Astrocyte of the spinal cord (primary cell): ENCODE measurements at regions not wholly inside any gene's neighbourhood (a gene's known extent, or its start where the extent isn't known, plus 50 kb on each side); places are given as distances from the start of the nearest gene placed in this dataset.
A peak's percentile ranks its signal among the peaks of the same experiment; 100 is the strongest.

Source experiments
- DNase-seq: peaks from one replicate; pipeline ENCODE4 v3.0.0; 2011; ENCODE audit warnings: low read depth, low spot score
- H3K4me3 ChIP-seq: 2 replicates; pipeline ENCODE4 v1.5.1; 2011; ENCODE audit warnings: low read depth, mild to moderate bottlenecking, low read length, moderate library complexity
- in situ Hi-C: cut with HindIII; loops from 2 replicates; pipeline ENCODE4 v1.10.0; 2017; ENCODE audit warnings: low sequenced_read_pairs
- TF ChIP-seq, protein P1 (sequence below): IDR thresholded peaks from 2 replicates; pipeline ENCODE4 v1.5.1; 2012; ENCODE audit warnings: low read depth, mild to moderate bottlenecking, low read length, inconsistent platforms

- in situ Hi-C loops: no loop called here
These were observed 193.4 kb downstream of the ZNF621 start for GRCh38 chr3:40718209-40718608.

GRCh38 chr3:40718681-40719080 lies 193.9 kb downstream of the ZNF621 start:
- TF ChIP-seq, protein P1, sequence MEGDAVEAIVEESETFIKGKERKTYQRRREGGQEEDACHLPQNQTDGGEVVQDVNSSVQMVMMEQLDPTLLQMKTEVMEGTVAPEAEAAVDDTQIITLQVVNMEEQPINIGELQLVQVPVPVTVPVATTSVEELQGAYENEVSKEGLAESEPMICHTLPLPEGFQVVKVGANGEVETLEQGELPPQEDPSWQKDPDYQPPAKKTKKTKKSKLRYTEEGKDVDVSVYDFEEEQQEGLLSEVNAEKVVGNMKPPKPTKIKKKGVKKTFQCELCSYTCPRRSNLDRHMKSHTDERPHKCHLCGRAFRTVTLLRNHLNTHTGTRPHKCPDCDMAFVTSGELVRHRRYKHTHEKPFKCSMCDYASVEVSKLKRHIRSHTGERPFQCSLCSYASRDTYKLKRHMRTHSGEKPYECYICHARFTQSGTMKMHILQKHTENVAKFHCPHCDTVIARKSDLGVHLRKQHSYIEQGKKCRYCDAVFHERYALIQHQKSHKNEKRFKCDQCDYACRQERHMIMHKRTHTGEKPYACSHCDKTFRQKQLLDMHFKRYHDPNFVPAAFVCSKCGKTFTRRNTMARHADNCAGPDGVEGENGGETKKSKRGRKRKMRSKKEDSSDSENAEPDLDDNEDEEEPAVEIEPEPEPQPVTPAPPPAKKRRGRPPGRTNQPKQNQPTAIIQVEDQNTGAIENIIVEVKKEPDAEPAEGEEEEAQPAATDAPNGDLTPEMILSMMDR: no peak
- in situ Hi-C loops: no loop called here
- no peak for DNase-seq
- no peak overlapping the region for H3K4me3 ChIP-seq

More at GRCh38 chr3:40718209-40718608, 193.4 kb downstream of the ZNF621 start:
- no peak for DNase-seq
- TF ChIP-seq, protein P1: no peak
- no peak overlapping the region for H3K4me3 ChIP-seq

DNA sequence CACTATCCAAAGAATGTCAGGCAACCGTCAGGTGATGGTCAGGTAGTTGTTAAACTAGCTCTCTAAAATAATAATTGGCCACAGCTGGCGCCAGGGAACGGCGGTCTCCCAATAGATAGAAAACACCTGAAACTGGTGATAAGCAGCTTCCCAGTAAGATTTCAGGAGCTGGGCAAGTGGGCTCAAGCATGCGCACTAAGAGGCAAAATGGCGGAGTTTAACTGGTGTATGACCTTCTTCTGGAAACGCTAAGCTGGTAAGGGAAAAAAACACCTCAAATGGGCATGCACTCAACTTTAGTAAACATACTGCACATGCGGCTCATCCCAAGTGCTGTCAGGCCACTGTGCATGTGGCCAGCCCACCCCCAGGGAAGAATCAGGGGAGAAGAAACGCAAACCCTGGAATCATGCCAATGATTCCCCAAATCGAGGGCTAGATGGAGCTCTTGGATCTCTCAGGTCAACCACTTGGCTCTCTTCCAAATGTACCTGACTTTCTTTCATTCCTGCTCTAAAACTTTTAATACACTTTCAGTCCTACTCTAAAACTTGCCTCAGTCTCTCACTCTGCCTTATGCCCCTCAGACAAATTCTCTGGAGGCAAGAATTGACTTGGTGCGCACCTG lies 195.0 kb downstream of the ZNF621 start:
- H3K4me3 ChIP-seq: no peak overlapping the region
- DNase-seq: no peak
- TF ChIP-seq, protein P1: peak; percentile 10
- in situ Hi-C loops: no loop called here

GRCh38 chr3:40720341-40720740 lies 195.6 kb downstream of the ZNF621 start:
- in situ Hi-C loops: no loop called here
- TF ChIP-seq, protein P1: no peak
- no peak overlapping the region for H3K4me3 ChIP-seq
- DNase-seq: no peak

- in situ Hi-C loops: no loop called here
- no peak for DNase-seq
- TF ChIP-seq, protein P1: no peak
- no peak overlapping the region for H3K4me3 ChIP-seq
These were observed 196.1 kb downstream of the ZNF621 start for GRCh38 chr3:40720863-40721262.

DNA sequence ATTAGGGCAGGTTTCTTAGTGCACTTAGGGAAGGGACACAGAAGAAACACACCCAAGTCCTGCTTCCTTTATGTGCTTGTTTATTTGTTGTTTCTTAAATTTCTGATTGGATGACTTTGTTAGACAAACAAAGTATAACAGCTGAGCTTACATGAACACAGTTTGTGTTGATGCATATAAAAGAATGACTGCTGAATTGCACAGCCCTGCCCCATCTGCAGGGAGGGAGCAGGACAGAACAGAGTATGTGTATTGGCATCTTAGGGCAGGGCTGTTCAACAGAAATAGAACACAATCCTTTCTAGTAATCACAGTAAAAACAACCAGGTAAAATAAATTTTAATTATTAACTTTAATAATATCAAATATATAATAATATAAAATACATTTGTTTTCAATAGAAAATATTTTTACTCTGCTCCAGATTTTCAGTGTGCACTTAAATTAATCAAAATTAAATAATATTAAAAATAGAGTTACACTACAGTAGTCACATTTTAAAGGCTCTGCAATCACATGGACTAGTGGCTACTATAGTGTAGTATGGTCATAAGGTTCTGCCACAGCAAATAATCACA lies 198.4 kb downstream of the ZNF621 start:
- TF ChIP-seq, protein P1: no peak
- H3K4me3 ChIP-seq: no peak overlapping the region
- no peak for DNase-seq
- in situ Hi-C loops: no loop called here
